HepG2 (cell line): ENCODE measurements at regions not wholly inside any gene's neighbourhood (a gene's known extent, or its start where the extent isn't known, plus 50 kb on each side); places are given as distances from the start of the nearest gene placed in this dataset.

Source experiments
- ATAC-seq: fragments of 200-7000 bp; cut with Tn5 transposase; 3 replicates; pipeline ENCODE4 v1.9.1; 2020; ENCODE audit warnings: mild to moderate bottlenecking, moderate library complexity
- BruUV-seq: library from RNA; stranded (reverse); fragments of 400-500 nt; replicated peaks from 2 replicates; lab custom pipeline; 2021; lab: Mats Ljungman, UMichigan
- CTCF ChIA-PET: fragments of 300-600 bp; formaldehyde crosslinking; extraction: SDS; loops from one replicate; lab custom pipeline; 2021; ENCODE audit warnings: low total read pairs, inconsistent platforms, low intra/inter-chr PET ratio; lab: Yijun Ruan, JAX
- POLR2A ChIA-PET: fragments of 350-600 bp; sonication (Branson Sonifier 250); formaldehyde crosslinking; loops from one replicate; lab custom pipeline; 2020; ENCODE audit warnings: antibody characterized with exemption, inconsistent platforms; lab: Yijun Ruan, JAX
- DNase-seq: peaks from one replicate; pipeline ENCODE4 v3.0.0-alpha.2; 2015; ENCODE audit warnings: low spot score
- FAIRE-seq: peaks from 3 replicates; lab custom pipeline; 2011; peaks lifted over from hg19 to GRCh38; lab: Jason Lieb, UNC
- H2AFZ ChIP-seq: one replicate; pipeline ENCODE4 v1.6.1; 2011; ENCODE audit warnings: low read length, inconsistent platforms
- H3K27ac ChIP-seq: fragments of 300-600 bp; 3 replicates; pipeline ENCODE4 v1.8.0; 2011; ENCODE audit warnings: mixed run types, mild to moderate bottlenecking, mixed read lengths, low read length, inconsistent platforms; ENCODE audit not compliant: insufficient read depth; ENCODE audit errors: extremely low read length
- H3K27me3 ChIP-seq, 2 experiments: fragments of 200-600 bp in 1 of 2; 2 replicates in 1 of 2; 3 replicates in 1 of 2; pipeline versions ENCODE4 v1.6.0 to v1.8.0; 2011; ENCODE audit warnings: low read length in 2 of 2, mild to moderate bottlenecking in 2 of 2, moderate library complexity in 2 of 2, inconsistent platforms in 1 of 2; ENCODE audit not compliant: insufficient read depth in 2 of 2, control insufficient read depth in 1 of 2
- H3K36me3 ChIP-seq, 2 experiments: fragments of 200-600 bp in 1 of 2; replicated peaks in 1 of 2; 2 replicates in 1 of 2; 3 replicates in 1 of 2; pipeline versions ENCODE4 v1.5.1 to v1.8.0; 2011; ENCODE audit warnings: low read length in 2 of 2, inconsistent platforms in 1 of 2; ENCODE audit not compliant: insufficient read depth in 2 of 2, control insufficient read depth in 1 of 2
- H3K4me1 ChIP-seq: 2 replicates; pipeline ENCODE4 v1.5.1; 2012; ENCODE audit warnings: low read length, inconsistent platforms; ENCODE audit not compliant: insufficient read depth
- H3K4me2 ChIP-seq: 2 replicates; pipeline ENCODE4 v1.6.0; 2011; ENCODE audit warnings: low read depth, low read length, inconsistent platforms
- H3K4me3 ChIP-seq, 3 experiments: fragments of 200-600 bp in 1 of 3; sonication (generic), shearing (Covaris generic) in 1 of 3; replicated peaks in 1 of 3; 2 replicates each; pipeline ENCODE4 v1.5.1; 2011 to 2016; ENCODE audit warnings: low read length in 3 of 3, inconsistent platforms in 2 of 3, low read depth in 2 of 3, mild to moderate bottlenecking in 2 of 3, control low read depth in 1 of 3, mixed read lengths in 1 of 3; ENCODE audit not compliant: insufficient read depth in 1 of 3
- H3K79me2 ChIP-seq: one replicate; pipeline ENCODE4 v1.6.1; 2011; ENCODE audit warnings: low read length, inconsistent platforms; ENCODE audit not compliant: insufficient read depth
- H3K9ac ChIP-seq: 2 replicates; pipeline ENCODE4 v1.6.0; 2011; ENCODE audit warnings: mild to moderate bottlenecking, low read depth, low read length, inconsistent platforms; ENCODE audit not compliant: insufficient read depth
- H3K9me3 ChIP-seq: 2 replicates; pipeline ENCODE4 v1.5.1; 2012; ENCODE audit warnings: mild to moderate bottlenecking, low read length
- H4K20me1 ChIP-seq: 2 replicates; pipeline ENCODE4 v1.6.0; 2011; ENCODE audit warnings: inconsistent platforms, mild to moderate bottlenecking, low read length, moderate library complexity; ENCODE audit not compliant: insufficient read depth
- CENPX ChIP-seq: sonication (generic); formaldehyde crosslinking; IDR thresholded peaks from 2 replicates; pipeline ENCODE4 v1.9.0; 2021; ENCODE audit warnings: mild to moderate bottlenecking, missing genetic modification reagents, moderate library complexity
- MAFF ChIP-seq: IDR thresholded peaks from 2 replicates; pipeline ENCODE4 v1.6.1; 2011; ENCODE audit warnings: low read depth, low read length, improper control_type of control experiment
- MAFK ChIP-seq, 2 experiments: IDR thresholded peaks in 1 of 2; conservative IDR thresholded peaks in 1 of 2; 2 replicates each; pipeline ENCODE4 v1.6.1; 2011; ENCODE audit warnings: improper control_type of control experiment in 2 of 2, low read length in 2 of 2
- SATB2 ChIP-seq: sonication (generic); formaldehyde crosslinking; IDR thresholded peaks from 2 replicates; pipeline ENCODE4 v1.5.0; 2020; ENCODE audit warnings: missing genetic modification reagents
- ZNF234 ChIP-seq: sonication (generic); formaldehyde crosslinking; conservative IDR thresholded peaks from 2 replicates; pipeline ENCODE4 v1.5.1; 2020; ENCODE audit warnings: mild to moderate bottlenecking, missing genetic modification reagents
- WGBS: methylation state at CpG from one replicate; pipeline ENCODE4 v1.1.6; 2017; ENCODE audit warnings: low lambda C conversion rate; 5-methylcytosine and 5-hydroxymethylcytosine counted together
- in situ Hi-C: cut with HindIII; loops from 2 replicates; pipeline ENCODE4 v1.10.0; 2017; ENCODE audit warnings: low pct_unique_long_range_greater_than_20kb; ENCODE audit not compliant: extremely low pct_ligation_motif_present
- intact Hi-C: fragments of 100-400 bp; cut with micrococcal nuclease; formaldehyde crosslinking; loops from one replicate; pipeline ENCODE4 v1.10.0; 2022; ENCODE audit not compliant: unreplicated experiment
- TF ChIP-seq, protein P1 (sequence below): sonication (generic); formaldehyde crosslinking; IDR thresholded peaks from 2 replicates; pipeline ENCODE4 v1.8.0; 2022; ENCODE audit warnings: mild to moderate bottlenecking, missing genetic modification reagents
- TF ChIP-seq, protein P2 (sequence below): IDR thresholded peaks from 2 replicates; pipeline ENCODE4 v1.4.0; 2020; ENCODE audit warnings: mild to moderate bottlenecking, missing genetic modification reagents

DNA sequence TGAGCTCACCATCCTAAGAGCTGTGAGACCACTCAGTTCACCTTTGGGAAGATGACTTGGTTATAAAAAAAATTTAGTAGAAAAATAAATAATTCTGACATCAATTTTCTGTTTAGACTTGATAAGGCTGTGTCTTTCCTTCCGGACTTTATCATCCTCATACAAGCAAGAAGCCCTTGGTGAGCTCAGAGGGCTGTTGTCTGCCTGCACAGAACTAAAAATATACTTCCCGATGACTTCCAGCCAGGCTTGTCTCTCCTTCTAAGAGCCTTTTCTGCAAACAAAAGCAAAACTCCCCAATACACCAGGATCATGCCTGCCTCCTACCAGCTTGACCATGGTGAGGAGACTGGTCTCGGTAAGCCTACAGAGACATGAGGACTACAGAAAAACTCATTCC, 58.3 kb upstream of the PHOX2B start (continued):
- TF ChIP-seq, protein P1, sequence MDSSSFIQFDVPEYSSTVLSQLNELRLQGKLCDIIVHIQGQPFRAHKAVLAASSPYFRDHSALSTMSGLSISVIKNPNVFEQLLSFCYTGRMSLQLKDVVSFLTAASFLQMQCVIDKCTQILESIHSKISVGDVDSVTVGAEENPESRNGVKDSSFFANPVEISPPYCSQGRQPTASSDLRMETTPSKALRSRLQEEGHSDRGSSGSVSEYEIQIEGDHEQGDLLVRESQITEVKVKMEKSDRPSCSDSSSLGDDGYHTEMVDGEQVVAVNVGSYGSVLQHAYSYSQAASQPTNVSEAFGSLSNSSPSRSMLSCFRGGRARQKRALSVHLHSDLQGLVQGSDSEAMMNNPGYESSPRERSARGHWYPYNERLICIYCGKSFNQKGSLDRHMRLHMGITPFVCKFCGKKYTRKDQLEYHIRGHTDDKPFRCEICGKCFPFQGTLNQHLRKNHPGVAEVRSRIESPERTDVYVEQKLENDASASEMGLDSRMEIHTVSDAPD (CRISPR knock-in tag) = no peak
- TF ChIP-seq, protein P2, sequence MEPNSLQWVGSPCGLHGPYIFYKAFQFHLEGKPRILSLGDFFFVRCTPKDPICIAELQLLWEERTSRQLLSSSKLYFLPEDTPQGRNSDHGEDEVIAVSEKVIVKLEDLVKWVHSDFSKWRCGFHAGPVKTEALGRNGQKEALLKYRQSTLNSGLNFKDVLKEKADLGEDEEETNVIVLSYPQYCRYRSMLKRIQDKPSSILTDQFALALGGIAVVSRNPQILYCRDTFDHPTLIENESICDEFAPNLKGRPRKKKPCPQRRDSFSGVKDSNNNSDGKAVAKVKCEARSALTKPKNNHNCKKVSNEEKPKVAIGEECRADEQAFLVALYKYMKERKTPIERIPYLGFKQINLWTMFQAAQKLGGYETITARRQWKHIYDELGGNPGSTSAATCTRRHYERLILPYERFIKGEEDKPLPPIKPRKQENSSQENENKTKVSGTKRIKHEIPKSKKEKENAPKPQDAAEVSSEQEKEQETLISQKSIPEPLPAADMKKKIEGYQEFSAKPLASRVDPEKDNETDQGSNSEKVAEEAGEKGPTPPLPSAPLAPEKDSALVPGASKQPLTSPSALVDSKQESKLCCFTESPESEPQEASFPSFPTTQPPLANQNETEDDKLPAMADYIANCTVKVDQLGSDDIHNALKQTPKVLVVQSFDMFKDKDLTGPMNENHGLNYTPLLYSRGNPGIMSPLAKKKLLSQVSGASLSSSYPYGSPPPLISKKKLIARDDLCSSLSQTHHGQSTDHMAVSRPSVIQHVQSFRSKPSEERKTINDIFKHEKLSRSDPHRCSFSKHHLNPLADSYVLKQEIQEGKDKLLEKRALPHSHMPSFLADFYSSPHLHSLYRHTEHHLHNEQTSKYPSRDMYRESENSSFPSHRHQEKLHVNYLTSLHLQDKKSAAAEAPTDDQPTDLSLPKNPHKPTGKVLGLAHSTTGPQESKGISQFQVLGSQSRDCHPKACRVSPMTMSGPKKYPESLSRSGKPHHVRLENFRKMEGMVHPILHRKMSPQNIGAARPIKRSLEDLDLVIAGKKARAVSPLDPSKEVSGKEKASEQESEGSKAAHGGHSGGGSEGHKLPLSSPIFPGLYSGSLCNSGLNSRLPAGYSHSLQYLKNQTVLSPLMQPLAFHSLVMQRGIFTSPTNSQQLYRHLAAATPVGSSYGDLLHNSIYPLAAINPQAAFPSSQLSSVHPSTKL (CRISPR knock-in tag) = no peak
- TF ChIP-seq ZNF234 = no peak

DNA sequence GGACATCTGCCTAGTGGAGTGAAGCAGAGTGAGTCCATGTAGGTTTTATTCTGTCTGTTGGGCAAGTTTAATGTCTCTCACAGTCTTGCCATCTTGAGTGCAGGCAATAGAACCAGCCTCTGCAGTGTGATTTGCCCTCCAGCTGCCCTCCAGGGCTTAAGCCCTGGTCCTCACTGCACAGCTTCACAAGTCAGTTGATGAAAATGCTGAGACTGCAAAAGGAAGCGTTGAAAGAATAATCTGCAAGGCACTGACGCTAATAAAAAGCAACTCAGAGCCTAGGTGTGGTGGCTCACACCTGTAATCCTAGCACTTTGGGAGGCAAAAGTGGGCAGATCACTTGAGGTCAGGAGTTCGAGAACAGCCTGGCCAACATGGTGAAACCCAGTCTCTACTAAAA, 54.1 kb upstream of the PHOX2B start:
- H3K4me3 ChIP-seq = no peak overlapping the region
- no peaks in the 10 kb centered on the region for H3K9me3 ChIP-seq
- peaks cover 0 to 20% of the 10 kb centered on the region in 2 experiments; a peak in 3 of 5 replicates for H3K27me3 ChIP-seq
- no peaks in the 10 kb centered on the region for H3K4me1 ChIP-seq
- no peaks in the 10 kb centered on the region for H4K20me1 ChIP-seq
- H2AFZ ChIP-seq = no peak overlapping the region
- no peak for ATAC-seq
- in situ Hi-C loops (no loop called here), intact Hi-C loops (no loop called here)
- BruUV-seq = no TSS peak
- no peak for FAIRE-seq
- no peak for DNase-seq
- POLR2A ChIA-PET = no interaction called here
- H3K36me3 ChIP-seq = no peaks in the 10 kb centered on the region
- TF ChIP-seq MAFK (conservative IDR thresholded peaks at IDR 0.05 in 1 of 2, IDR thresholded peaks at IDR 0.05 in 1 of 2; ENCODE audit: low read length in 2 of 2) (peak; percentile 70 to 84; a peak in 3 of 4 replicates), CENPX (no peak), SATB2 (CRISPR knock-in tag) (no peak), MAFF (peak; percentile 71)
- WGBS = 0% methylated on average over 3 of the region's 3 CpGs
- H3K4me2 ChIP-seq = no peak overlapping the region
- H3K9ac ChIP-seq = no peak overlapping the region
- H3K27ac ChIP-seq = no peak overlapping the region
- CTCF ChIA-PET = no interaction called here
- no peaks in the 10 kb centered on the region for H3K79me2 ChIP-seq
